HepG2 (cell line): ENCODE measurements at regions not wholly inside any gene's neighbourhood (a gene's known extent, or its start where the extent isn't known, plus 50 kb on each side); places are given as distances from the start of the nearest gene placed in this dataset.

Source experiments
- ATAC-seq: fragments of 200-7000 bp; cut with Tn5 transposase; 3 replicates; pipeline ENCODE4 v1.9.1; 2020; ENCODE audit warnings: mild to moderate bottlenecking, moderate library complexity
- BruUV-seq: library from RNA; stranded (reverse); fragments of 400-500 nt; replicated peaks from 2 replicates; lab custom pipeline; 2021; lab: Mats Ljungman, UMichigan
- CTCF ChIA-PET: fragments of 300-600 bp; formaldehyde crosslinking; extraction: SDS; loops from one replicate; lab custom pipeline; 2021; ENCODE audit warnings: low total read pairs, inconsistent platforms, low intra/inter-chr PET ratio; lab: Yijun Ruan, JAX
- POLR2A ChIA-PET: fragments of 350-600 bp; sonication (Branson Sonifier 250); formaldehyde crosslinking; loops from one replicate; lab custom pipeline; 2020; ENCODE audit warnings: antibody characterized with exemption, inconsistent platforms; lab: Yijun Ruan, JAX
- DNase-seq: peaks from one replicate; pipeline ENCODE4 v3.0.0-alpha.2; 2015; ENCODE audit warnings: low spot score
- FAIRE-seq: peaks from 3 replicates; lab custom pipeline; 2011; peaks lifted over from hg19 to GRCh38; lab: Jason Lieb, UNC
- H2AFZ ChIP-seq: one replicate; pipeline ENCODE4 v1.6.1; 2011; ENCODE audit warnings: low read length, inconsistent platforms
- H3K27ac ChIP-seq: fragments of 300-600 bp; 3 replicates; pipeline ENCODE4 v1.8.0; 2011; ENCODE audit warnings: mixed run types, mild to moderate bottlenecking, mixed read lengths, low read length, inconsistent platforms; ENCODE audit not compliant: insufficient read depth; ENCODE audit errors: extremely low read length
- H3K27me3 ChIP-seq, 2 experiments: fragments of 200-600 bp in 1 of 2; 2 replicates in 1 of 2; 3 replicates in 1 of 2; pipeline versions ENCODE4 v1.6.0 to v1.8.0; 2011; ENCODE audit warnings: low read length in 2 of 2, mild to moderate bottlenecking in 2 of 2, moderate library complexity in 2 of 2, inconsistent platforms in 1 of 2; ENCODE audit not compliant: insufficient read depth in 2 of 2, control insufficient read depth in 1 of 2
- H3K36me3 ChIP-seq, 2 experiments: fragments of 200-600 bp in 1 of 2; replicated peaks in 1 of 2; 2 replicates in 1 of 2; 3 replicates in 1 of 2; pipeline versions ENCODE4 v1.5.1 to v1.8.0; 2011; ENCODE audit warnings: low read length in 2 of 2, inconsistent platforms in 1 of 2; ENCODE audit not compliant: insufficient read depth in 2 of 2, control insufficient read depth in 1 of 2
- H3K4me1 ChIP-seq: 2 replicates; pipeline ENCODE4 v1.5.1; 2012; ENCODE audit warnings: low read length, inconsistent platforms; ENCODE audit not compliant: insufficient read depth
- H3K4me2 ChIP-seq: 2 replicates; pipeline ENCODE4 v1.6.0; 2011; ENCODE audit warnings: low read depth, low read length, inconsistent platforms
- H3K4me3 ChIP-seq, 3 experiments: fragments of 200-600 bp in 1 of 3; sonication (generic), shearing (Covaris generic) in 1 of 3; replicated peaks in 1 of 3; 2 replicates each; pipeline ENCODE4 v1.5.1; 2011 to 2016; ENCODE audit warnings: low read length in 3 of 3, inconsistent platforms in 2 of 3, low read depth in 2 of 3, mild to moderate bottlenecking in 2 of 3, control low read depth in 1 of 3, mixed read lengths in 1 of 3; ENCODE audit not compliant: insufficient read depth in 1 of 3
- H3K79me2 ChIP-seq: one replicate; pipeline ENCODE4 v1.6.1; 2011; ENCODE audit warnings: low read length, inconsistent platforms; ENCODE audit not compliant: insufficient read depth
- H3K9ac ChIP-seq: 2 replicates; pipeline ENCODE4 v1.6.0; 2011; ENCODE audit warnings: mild to moderate bottlenecking, low read depth, low read length, inconsistent platforms; ENCODE audit not compliant: insufficient read depth
- H3K9me3 ChIP-seq: 2 replicates; pipeline ENCODE4 v1.5.1; 2012; ENCODE audit warnings: mild to moderate bottlenecking, low read length
- H4K20me1 ChIP-seq: 2 replicates; pipeline ENCODE4 v1.6.0; 2011; ENCODE audit warnings: inconsistent platforms, mild to moderate bottlenecking, low read length, moderate library complexity; ENCODE audit not compliant: insufficient read depth
- BRF2 ChIP-seq: sonication (generic); formaldehyde crosslinking; IDR thresholded peaks from 2 replicates; pipeline ENCODE4 v1.8.1; 2022; ENCODE audit warnings: mild to moderate bottlenecking, missing genetic modification reagents
- CEBPB ChIP-seq: IDR thresholded peaks from 2 replicates; pipeline ENCODE4 v1.6.1; 2011; ENCODE audit warnings: low read depth, low read length, improper control_type of control experiment, borderline replicate concordance
- FOXK2 ChIP-seq: fragments of 450-650 bp; IDR thresholded peaks from 2 replicates; pipeline ENCODE4 v1.6.1; 2016
- FOXO1 ChIP-seq: sonication (generic); formaldehyde crosslinking; IDR thresholded peaks from 2 replicates; pipeline ENCODE4 v1.4.0; 2020; ENCODE audit warnings: missing genetic modification reagents
- GFI1 ChIP-seq: sonication (generic); formaldehyde crosslinking; IDR thresholded peaks from 2 replicates; pipeline ENCODE4 v1.5.0; 2020; ENCODE audit warnings: missing genetic modification reagents, mild to moderate bottlenecking, borderline replicate concordance
- HOXD1 ChIP-seq: sonication (generic); formaldehyde crosslinking; IDR thresholded peaks from 2 replicates; pipeline ENCODE4 v1.5.0; 2020; ENCODE audit warnings: missing genetic modification reagents
- KDM2A ChIP-seq: sonication (generic); formaldehyde crosslinking; IDR thresholded peaks from 2 replicates; pipeline ENCODE4 v1.4.0; 2020; ENCODE audit warnings: low read depth, missing genetic modification reagents, borderline replicate concordance
- KDM4B ChIP-seq: sonication (generic); formaldehyde crosslinking; IDR thresholded peaks from 2 replicates; pipeline ENCODE4 v1.4.0; 2020; ENCODE audit warnings: missing genetic modification reagents
- KLF6 ChIP-seq: IDR thresholded peaks from 2 replicates; pipeline ENCODE4 v1.8.0; 2016; ENCODE audit warnings: missing biosample characterization, missing genetic modification reagents
- MXD1 ChIP-seq: sonication (generic); formaldehyde crosslinking; IDR thresholded peaks from 2 replicates; pipeline ENCODE4 v1.4.0; 2020; ENCODE audit warnings: mild to moderate bottlenecking, missing genetic modification reagents
- NCOA1 ChIP-seq: sonication (generic); formaldehyde crosslinking; IDR thresholded peaks from 2 replicates; pipeline ENCODE4 v1.9.0; 2021; ENCODE audit warnings: missing genetic modification reagents
- SYNCRIP ChIP-seq: fragments of 200-400 bp; formaldehyde crosslinking; IDR thresholded peaks from 2 replicates; pipeline ENCODE4 v1.6.1; 2018; ENCODE audit warnings: mild to moderate bottlenecking, low read depth, low read length; ENCODE audit not compliant: insufficient read depth
- ZBTB44 ChIP-seq: sonication (generic); formaldehyde crosslinking; IDR thresholded peaks from 2 replicates; pipeline ENCODE4 v1.4.0; 2020; ENCODE audit warnings: missing genetic modification reagents
- ZMAT5 ChIP-seq: sonication (generic); formaldehyde crosslinking; IDR thresholded peaks from 2 replicates; pipeline ENCODE4 v1.5.0; 2020; ENCODE audit warnings: mild to moderate bottlenecking, low read depth, missing genetic modification reagents, borderline replicate concordance
- ZNF101 ChIP-seq: sonication (generic); formaldehyde crosslinking; IDR thresholded peaks from 2 replicates; pipeline ENCODE4 v1.4.0; 2020; ENCODE audit warnings: mild to moderate bottlenecking, low read depth, missing genetic modification reagents, borderline replicate concordance
- ZNF136 ChIP-seq: sonication (generic); formaldehyde crosslinking; IDR thresholded peaks from 2 replicates; pipeline ENCODE4 v1.8.1; 2022; ENCODE audit warnings: low read depth, mild to moderate bottlenecking, moderate library complexity, missing genetic modification reagents
- ZNF891 ChIP-seq: sonication (generic); formaldehyde crosslinking; IDR thresholded peaks from 2 replicates; pipeline ENCODE4 v1.5.0; 2020; ENCODE audit warnings: mild to moderate bottlenecking, missing genetic modification reagents
- WGBS: methylation state at CpG from one replicate; pipeline ENCODE4 v1.1.6; 2017; ENCODE audit warnings: low lambda C conversion rate; 5-methylcytosine and 5-hydroxymethylcytosine counted together
- in situ Hi-C: cut with HindIII; loops from 2 replicates; pipeline ENCODE4 v1.10.0; 2017; ENCODE audit warnings: low pct_unique_long_range_greater_than_20kb; ENCODE audit not compliant: extremely low pct_ligation_motif_present
- intact Hi-C: fragments of 100-400 bp; cut with micrococcal nuclease; formaldehyde crosslinking; loops from one replicate; pipeline ENCODE4 v1.10.0; 2022; ENCODE audit not compliant: unreplicated experiment

GRCh38 chr6:54059683-54060082 is 51.6 kb upstream of the MLIP start:
- H3K79me2 ChIP-seq, result no peaks in the 10 kb centered on the region
- H3K4me3 ChIP-seq, result no peak overlapping the region
- no peak overlapping the region for H2AFZ ChIP-seq
- WGBS, result 39% methylated on average over 2 of the region's 2 CpGs
- no peak overlapping the region for H3K9ac ChIP-seq
- no peaks in the 10 kb centered on the region for H4K20me1 ChIP-seq
- H3K4me2 ChIP-seq, result 0 out of 2 replicates have a peak overlapping the region, but pooled peaks have one; percentile 25
- peaks cover 9% of the 10 kb centered on the region for H3K4me1 ChIP-seq
- H3K36me3 ChIP-seq, result no peaks in the 10 kb centered on the region
- in situ Hi-C loops, result no loop called here
- BruUV-seq, result no TSS peak
- no peak for DNase-seq
- no peak for FAIRE-seq
- ChIA-PET POLR2A (no interaction called here), CTCF (no interaction called here)
- intact Hi-C loops, result no loop called here
- TF ChIP-seq KDM4B (CRISPR knock-in tag) (no peak), ZBTB44 (no peak), HOXD1 (no peak)
- H3K27ac ChIP-seq, result no peak overlapping the region
- no peak for ATAC-seq
- no peaks in the 10 kb centered on the region for H3K9me3 ChIP-seq
- no peaks in the 10 kb centered on the region for H3K27me3 ChIP-seq

- Histone ChIP-seq H3K27ac (no peak overlapping the region), H3K4me3 (no peak overlapping the region), H3K9me3 (no peaks in the 10 kb centered on the region), H3K27me3 (no peaks in the 10 kb centered on the region), H3K4me1 (peaks cover 9% of the 10 kb centered on the region), H3K36me3 (no peaks in the 10 kb centered on the region), H3K4me2 (no peak overlapping the region), H3K9ac (no peak overlapping the region), H4K20me1 (no peaks in the 10 kb centered on the region), H3K79me2 (no peaks in the 10 kb centered on the region), H2AFZ (no peak overlapping the region)
- ATAC-seq, result no peak
- BruUV-seq, result no TSS peak
- CTCF ChIA-PET, result no interaction called here
- no peak for DNase-seq
- in situ Hi-C loops (no loop called here), intact Hi-C loops (no loop called here)
- no peak for FAIRE-seq
- POLR2A ChIA-PET, result no interaction called here
- 23% methylated on average over 2 of the region's 2 CpGs for WGBS
- no peak for TF ChIP-seq ZNF891 (CRISPR knock-in tag)
- no peak for TF ChIP-seq GFI1 (CRISPR knock-in tag)
- no peak for TF ChIP-seq ZNF136 (CRISPR knock-in tag)
- no peak for TF ChIP-seq ZNF101 (CRISPR knock-in tag)
- TF ChIP-seq CEBPB, result no peak
- TF ChIP-seq FOXO1, result no peak
- TF ChIP-seq KDM2A (CRISPR knock-in tag), result no peak
- no peak for TF ChIP-seq FOXK2
- no peak for TF ChIP-seq NCOA1 (CRISPR knock-in tag)
- no peak for TF ChIP-seq SYNCRIP
- TF ChIP-seq ZMAT5 (CRISPR knock-in tag), result no peak
- TF ChIP-seq MXD1 (CRISPR knock-in tag), result no peak
- no peak for TF ChIP-seq BRF2 (CRISPR knock-in tag)
- TF ChIP-seq KLF6 (CRISPR knock-in tag), result no peak
Observed at GRCh38 chr6:54060286-54060685, 51.0 kb upstream of the MLIP start.
